IMR-90 (cell line): ENCODE measurements at regions not wholly inside any gene's neighbourhood (a gene's known extent, or its start where the extent isn't known, plus 50 kb on each side); places are given as distances from the start of the nearest gene placed in this dataset.

ENCODE experiments used
- ATAC-seq: fragments of 200-7000 bp; cut with Tn5 transposase; 2 replicates; pipeline ENCODE4 v1.9.1; 2020; ENCODE audit warnings: low read depth, mild to moderate bottlenecking, moderate library complexity
- BruUV-seq: library from RNA; stranded (reverse); fragments of 400-500 nt; replicated peaks from 2 replicates; lab custom pipeline; 2021; lab: Mats Ljungman, UMichigan
- CTCF ChIA-PET: fragments of 300-600 bp; formaldehyde crosslinking; extraction: SDS; loops from one replicate; lab custom pipeline; 2021; ENCODE audit warnings: antibody characterized with exemption; lab: Yijun Ruan, JAX
- POLR2A ChIA-PET: fragments of 300-600 bp; sonication (Branson Sonifier 250); formaldehyde crosslinking; loops from one replicate; lab custom pipeline; 2022; ENCODE audit warnings: antibody characterized with exemption; ENCODE audit not compliant: unreplicated experiment; lab: Charles Lee
- DNase-seq: peaks from one replicate; pipeline ENCODE4 v3.0.0; 2013
- H2AFZ ChIP-seq: replicated peaks from 2 replicates; pipeline ENCODE3; 2013; ENCODE audit warnings: low read length, mild to moderate bottlenecking; ENCODE audit not compliant: poor library complexity
- H2AK5ac ChIP-seq: 2 replicates; pipeline ENCODE4 v1.6.1; 2013; ENCODE audit warnings: low read depth, low read length, inconsistent platforms
- H2AK9ac ChIP-seq: replicated peaks from 2 replicates; pipeline ENCODE3; 2013; ENCODE audit warnings: mild to moderate bottlenecking, low read depth, low read length, moderate library complexity; ENCODE audit not compliant: poor library complexity
- H2BK120ac ChIP-seq: 2 replicates; pipeline ENCODE4 v1.6.1; 2013; ENCODE audit warnings: low read depth, low read length, inconsistent platforms
- H2BK15ac ChIP-seq: 3 replicates; pipeline ENCODE4 v1.6.1; 2013; ENCODE audit warnings: low read depth, low read length, inconsistent platforms
- H2BK20ac ChIP-seq: 2 replicates; pipeline ENCODE4 v1.6.1; 2013; ENCODE audit warnings: low read depth, mild to moderate bottlenecking, inconsistent platforms, low read length, moderate library complexity
- H2BK5ac ChIP-seq: 2 replicates; pipeline ENCODE4 v1.6.1; 2013; ENCODE audit warnings: mild to moderate bottlenecking, low read depth, low read length, inconsistent platforms; ENCODE audit not compliant: poor library complexity, severe bottlenecking
- H3K14ac ChIP-seq: replicated peaks from 2 replicates; pipeline ENCODE4 v1.6.1; 2013; ENCODE audit warnings: low read depth, low read length, inconsistent platforms
- H3K18ac ChIP-seq: 2 replicates; pipeline ENCODE4 v1.6.1; 2013; ENCODE audit warnings: low read depth, low read length, control low read depth
- H3K23ac ChIP-seq: 2 replicates; pipeline ENCODE4 v1.6.1; 2013; ENCODE audit warnings: low read depth, low read length, inconsistent platforms
- H3K27ac ChIP-seq: 2 replicates; pipeline ENCODE4 v1.5.1; 2013; ENCODE audit warnings: mild to moderate bottlenecking, control low read depth, low read length; ENCODE audit not compliant: insufficient read depth
- H3K27me3 ChIP-seq: 2 replicates; pipeline ENCODE4 v1.6.1; 2013; ENCODE audit warnings: low read length; ENCODE audit not compliant: control insufficient read depth, insufficient read depth
- H3K36me3 ChIP-seq: 2 replicates; pipeline ENCODE4 v1.6.1; 2013; ENCODE audit warnings: low read length, mixed read lengths; ENCODE audit not compliant: control insufficient read depth, insufficient read depth
- H3K4ac ChIP-seq: 2 replicates; pipeline ENCODE4 v1.6.1; 2013; ENCODE audit warnings: low read depth, low read length, inconsistent platforms
- H3K4me1 ChIP-seq: 2 replicates; pipeline ENCODE4 v1.6.1; 2013; ENCODE audit warnings: low read length, mixed read lengths; ENCODE audit not compliant: control insufficient read depth, insufficient read depth
- H3K4me2 ChIP-seq: 2 replicates; pipeline ENCODE4 v1.6.1; 2013; ENCODE audit warnings: low read depth, mild to moderate bottlenecking, control low read depth, low read length, moderate library complexity
- H3K4me3 ChIP-seq: 2 replicates; pipeline ENCODE4 v1.5.1; 2013; ENCODE audit warnings: low read depth, mild to moderate bottlenecking, control low read depth, low read length, moderate library complexity; ENCODE audit not compliant: insufficient read depth
- H3K56ac ChIP-seq: 2 replicates; pipeline ENCODE4 v1.6.1; 2013; ENCODE audit warnings: low read length, inconsistent platforms; ENCODE audit not compliant: insufficient read depth; ENCODE audit errors: extremely low read depth
- H3K79me1 ChIP-seq, 2 experiments: 2 replicates each; pipeline ENCODE4 v1.6.1; 2013; ENCODE audit warnings: low read length in 2 of 2, inconsistent platforms in 1 of 2, low read depth in 1 of 2
- H3K9ac ChIP-seq: 2 replicates; pipeline ENCODE4 v1.6.1; 2013; ENCODE audit warnings: low read depth, low read length, control low read depth
- H3K9me1 ChIP-seq: 2 replicates; pipeline ENCODE4 v1.6.1; 2013; ENCODE audit warnings: low read length, inconsistent platforms; ENCODE audit not compliant: insufficient read depth
- H3K9me3 ChIP-seq: 2 replicates; pipeline ENCODE4 v1.6.1; 2013; ENCODE audit warnings: low read length; ENCODE audit not compliant: control insufficient read depth, insufficient read depth
- H4K20me1 ChIP-seq: 2 replicates; pipeline ENCODE4 v1.6.1; 2013; ENCODE audit warnings: low read length, inconsistent platforms; ENCODE audit not compliant: insufficient read depth
- H4K5ac ChIP-seq: 2 replicates; pipeline ENCODE4 v1.6.1; 2013; ENCODE audit warnings: mild to moderate bottlenecking, low read depth, low read length, control low read depth
- H4K8ac ChIP-seq, 2 experiments: 2 replicates each; pipeline ENCODE4 v1.6.1; 2013; ENCODE audit warnings: low read depth in 2 of 2, low read length in 2 of 2, control low read depth in 1 of 2, inconsistent platforms in 1 of 2
- H4K91ac ChIP-seq: 2 replicates; pipeline ENCODE4 v1.6.1; 2013; ENCODE audit warnings: low read depth, low read length, inconsistent platforms; ENCODE audit not compliant: insufficient read depth
- MAZ ChIP-seq: IDR thresholded peaks from 2 replicates; pipeline ENCODE4 v1.6.1; 2012; ENCODE audit warnings: low read depth, mild to moderate bottlenecking, low read length, improper control_type of control experiment, moderate library complexity, borderline replicate concordance
- MXI1 ChIP-seq: IDR thresholded peaks from 2 replicates; pipeline ENCODE4 v1.6.1; 2012; ENCODE audit warnings: low read depth, mild to moderate bottlenecking, low read length, moderate library complexity, borderline replicate concordance
- POLR2A ChIP-seq: IDR thresholded peaks from 2 replicates; pipeline ENCODE4 v1.6.1; 2012; ENCODE audit warnings: mild to moderate bottlenecking, low read depth, low read length
- WGBS, 2 experiments: methylation state at CpG; one replicate each; pipeline versions ENCODE4 v1.1.5 to v1.1.7; 2013; ENCODE audit warnings: missing lambda C conversion rate in 2 of 2; ENCODE audit not compliant: insufficient read length in 1 of 2; ENCODE audit errors: extremely low coverage in 2 of 2; 5-methylcytosine and 5-hydroxymethylcytosine counted together
- dilution Hi-C: fragments of 300-500 bp; cut with HindIII; formaldehyde crosslinking; loops from one replicate; pipeline ENCODE4 v1.14.3; 2018; ENCODE audit warnings: low sequenced_read_pairs; ENCODE audit not compliant: unreplicated experiment
- in situ Hi-C: fragments of 300-500 bp; cut with MboI; formaldehyde crosslinking; loops from 3 replicates; pipeline ENCODE4 v1.14.3; 2019; ENCODE audit warnings: low sequenced_read_pairs, inconsistent platforms, mixed read lengths
- intact Hi-C: fragments of 100-400 bp; cut with micrococcal nuclease; formaldehyde crosslinking; loops from 2 replicates; pipeline ENCODE4 v1.10.0; 2022

- ATAC-seq = no peak
- in situ Hi-C loops (no loop called here), dilution Hi-C loops (no loop called here), intact Hi-C loops (no loop called here)
- H3K4me2 ChIP-seq = no peak overlapping the region
- no peak overlapping the region for H3K4ac ChIP-seq
- TF ChIP-seq POLR2A (no peak), MXI1 (no peak), MAZ (no peak)
- H2AK9ac ChIP-seq = no peak overlapping the region
- H3K9me1 ChIP-seq = no peaks in the 10 kb centered on the region; the same call in 1 of the 2 replicates
- no peak overlapping the region for H4K91ac ChIP-seq
- no peak overlapping the region for H3K4me3 ChIP-seq
- no peak overlapping the region for H3K18ac ChIP-seq
- no peak overlapping the region for H4K5ac ChIP-seq
- H3K56ac ChIP-seq = no peak overlapping the region
- no peak overlapping the region for H3K27ac ChIP-seq
- DNase-seq = no peak
- H2AK5ac ChIP-seq = no peak overlapping the region
- 40% methylated on average over 1 of the region's 6 CpGs; no CpG with 5 or more reads in 1 of the 2 experiments for WGBS, 2 experiments
- no peak overlapping the region for H2AFZ ChIP-seq
- no peak overlapping the region for H3K14ac ChIP-seq
- CTCF ChIA-PET = no interaction called here
- no peaks in the 10 kb centered on the region for H4K20me1 ChIP-seq
- no peak overlapping the region for H4K8ac ChIP-seq
- H3K23ac ChIP-seq = no peak overlapping the region
- no TSS peak for BruUV-seq
- H2BK5ac ChIP-seq = no peak overlapping the region
- H3K79me1 ChIP-seq = no peaks in the 10 kb centered on the region; a peak in 1 of 4 replicates
- no peak overlapping the region for H2BK120ac ChIP-seq
- no peaks in the 10 kb centered on the region for H3K36me3 ChIP-seq
- H3K27me3 ChIP-seq = peaks cover 4% of the 10 kb centered on the region
- no peaks in the 10 kb centered on the region for H3K9me3 ChIP-seq
- H3K4me1 ChIP-seq = no peaks in the 10 kb centered on the region
- POLR2A ChIA-PET = no interaction called here
- no peak overlapping the region for H2BK15ac ChIP-seq
- H3K9ac ChIP-seq = no peak overlapping the region
- no peak overlapping the region for H2BK20ac ChIP-seq
Observed at GRCh38 chrX:103910430-103910829, 52.0 kb upstream of the TMSB15B start.
